Astrocyte (in vitro differentiated cells and primary cell): ENCODE measurements at regions not wholly inside any gene's neighbourhood (a gene's known extent, or its start where the extent isn't known, plus 50 kb on each side); places are given as distances from the start of the nearest gene placed in this dataset.

Source experiments
- DNase-seq: peaks from one replicate; pipeline ENCODE4 v3.0.0-alpha.2; 2010; ENCODE audit warnings: low read depth
- FAIRE-seq: peaks from 2 replicates; lab custom pipeline; 2011; peaks lifted over from hg19 to GRCh38; lab: Jason Lieb, UNC
- H2AFZ ChIP-seq: 2 replicates; pipeline ENCODE4 v1.6.0; 2012; ENCODE audit warnings: low read depth, low read length, inconsistent platforms
- H3K27ac ChIP-seq: 2 replicates; pipeline ENCODE4 v1.5.1; 2011; ENCODE audit warnings: low read depth, low read length, inconsistent platforms
- H3K27me3 ChIP-seq: 2 replicates; pipeline ENCODE4 v1.6.0; 2011; ENCODE audit warnings: low read length, inconsistent platforms; ENCODE audit not compliant: insufficient read depth
- H3K36me3 ChIP-seq: 2 replicates; pipeline ENCODE4 v1.5.1; 2011; ENCODE audit warnings: low read length, inconsistent platforms; ENCODE audit not compliant: insufficient read depth
- H3K4me1 ChIP-seq: 2 replicates; pipeline ENCODE4 v1.5.1; 2011; ENCODE audit warnings: low read length, inconsistent platforms; ENCODE audit not compliant: insufficient read depth
- H3K4me2 ChIP-seq: 2 replicates; pipeline ENCODE4 v1.6.0; 2012; ENCODE audit warnings: low read length, inconsistent platforms
- H3K4me3 ChIP-seq: 2 replicates; pipeline ENCODE4 v1.5.1; 2011; ENCODE audit warnings: low read depth, mild to moderate bottlenecking, low read length, inconsistent platforms; ENCODE audit not compliant: insufficient read depth
- H3K79me2 ChIP-seq: 2 replicates; pipeline ENCODE4 v1.6.0; 2012; ENCODE audit warnings: mild to moderate bottlenecking, low read length, inconsistent platforms; ENCODE audit not compliant: insufficient read depth
- H3K9ac ChIP-seq: 2 replicates; pipeline ENCODE4 v1.6.0; 2012; ENCODE audit warnings: mild to moderate bottlenecking, low read length, inconsistent platforms
- H3K9me3 ChIP-seq: 2 replicates; pipeline ENCODE4 v1.5.1; 2012; ENCODE audit warnings: low read depth, mild to moderate bottlenecking, low read length, inconsistent platforms; ENCODE audit not compliant: insufficient read depth
- H4K20me1 ChIP-seq: 2 replicates; pipeline ENCODE4 v1.6.0; 2012; ENCODE audit warnings: low read length, inconsistent platforms; ENCODE audit not compliant: insufficient read depth
- H3K27ac Mint-ChIP-seq: one replicate; pipeline ENCODE4 v1.8.0; 2021; ENCODE audit warnings: mild to moderate bottlenecking, mixed read lengths; ENCODE audit not compliant: unreplicated experiment
- H3K27me3 Mint-ChIP-seq: one replicate; pipeline ENCODE4 v1.8.0; 2021; ENCODE audit warnings: low read depth, mixed read lengths; ENCODE audit not compliant: unreplicated experiment
- H3K36me3 Mint-ChIP-seq: one replicate; pipeline ENCODE4 v1.8.0; 2021; ENCODE audit warnings: low read depth, mixed read lengths; ENCODE audit not compliant: unreplicated experiment
- H3K4me1 Mint-ChIP-seq: one replicate; pipeline ENCODE4 v1.8.0; 2021; ENCODE audit warnings: low read depth, mixed read lengths; ENCODE audit not compliant: unreplicated experiment
- H3K4me3 Mint-ChIP-seq: one replicate; pipeline ENCODE4 v1.8.0; 2021; ENCODE audit warnings: mild to moderate bottlenecking, moderate library complexity, mixed read lengths; ENCODE audit not compliant: unreplicated experiment
- H3K9me3 Mint-ChIP-seq: one replicate; pipeline ENCODE4 v1.8.0; 2021; ENCODE audit warnings: mild to moderate bottlenecking, mixed read lengths; ENCODE audit not compliant: unreplicated experiment
- CTCF ChIP-seq: IDR thresholded peaks from 2 replicates; pipeline ENCODE4 v1.5.1; 2011; ENCODE audit warnings: low read depth, mild to moderate bottlenecking, inconsistent platforms, low read length, moderate library complexity; ENCODE audit not compliant: insufficient read depth
- EZH2 ChIP-seq: IDR thresholded peaks from 2 replicates; pipeline ENCODE4 v1.6.1; 2012; ENCODE audit warnings: mild to moderate bottlenecking, low read length, inconsistent platforms; ENCODE audit not compliant: insufficient read depth

GRCh38 chr2:236974148-236974547 lies 111.5 kb upstream of the COPS8 start:
- Histone ChIP-seq H3K4me1 (peaks cover 13% of the 10 kb centered on the region), H4K20me1 (no peaks in the 10 kb centered on the region), H3K36me3 (no peaks in the 10 kb centered on the region), H3K4me2 (no peak overlapping the region), H3K79me2 (no peaks in the 10 kb centered on the region), H3K9ac (no peak overlapping the region), H3K9me3 (no peaks in the 10 kb centered on the region), H3K27ac (no peak overlapping the region), H3K27me3 (peaks cover 4% of the 10 kb centered on the region), H2AFZ (no peak overlapping the region), H3K4me3 (no peak overlapping the region)
- H3K4me1 Mint-ChIP-seq: peaks cover 20% of the 10 kb centered on the region
- FAIRE-seq (no peak), DNase-seq (no peak)
- no peak overlapping the region for H3K27ac Mint-ChIP-seq
- no peak for TF ChIP-seq CTCF
- H3K4me3 Mint-ChIP-seq: no peak overlapping the region
- peaks cover 19% of the 10 kb centered on the region for H3K27me3 Mint-ChIP-seq
- H3K36me3 Mint-ChIP-seq: no peaks in the 10 kb centered on the region
- no peaks in the 10 kb centered on the region for H3K9me3 Mint-ChIP-seq

GRCh38 chr2:236974752-236975151 lies 110.9 kb upstream of the COPS8 start:
- no peaks in the 10 kb centered on the region for H3K36me3 ChIP-seq
- H3K9me3 Mint-ChIP-seq: no peaks in the 10 kb centered on the region
- no peak overlapping the region for H3K4me2 ChIP-seq
- H3K79me2 ChIP-seq: no peaks in the 10 kb centered on the region
- no peaks in the 10 kb centered on the region for H3K36me3 Mint-ChIP-seq
- no peak overlapping the region for H3K27ac ChIP-seq
- no peak overlapping the region for H3K27ac Mint-ChIP-seq
- H3K4me3 Mint-ChIP-seq: no peak overlapping the region
- H3K4me1 ChIP-seq: peaks cover 13% of the 10 kb centered on the region
- TF ChIP-seq EZH2: no peak
- no peak for TF ChIP-seq CTCF
- H3K27me3 Mint-ChIP-seq: peaks cover 15% of the 10 kb centered on the region
- H3K9ac ChIP-seq: no peak overlapping the region
- FAIRE-seq (no peak), DNase-seq (no peak)
- H3K9me3 ChIP-seq: no peaks in the 10 kb centered on the region
- H3K4me3 ChIP-seq: no peak overlapping the region
- H3K4me1 Mint-ChIP-seq: peaks cover 16% of the 10 kb centered on the region
- peaks cover 4% of the 10 kb centered on the region for H3K27me3 ChIP-seq
- H4K20me1 ChIP-seq: no peaks in the 10 kb centered on the region
- no peak overlapping the region for H2AFZ ChIP-seq

GRCh38 chr2:236975766-236976165 lies 109.9 kb upstream of the COPS8 start:
- no peaks in the 10 kb centered on the region for H4K20me1 ChIP-seq
- H3K9me3 Mint-ChIP-seq: no peaks in the 10 kb centered on the region
- no peaks in the 10 kb centered on the region for H3K36me3 Mint-ChIP-seq
- H3K36me3 ChIP-seq: no peaks in the 10 kb centered on the region
- H3K27me3 Mint-ChIP-seq: peaks cover 20% of the 10 kb centered on the region
- peaks cover 13% of the 10 kb centered on the region for H3K4me1 Mint-ChIP-seq
- no peak overlapping the region for H3K4me2 ChIP-seq
- H3K4me1 ChIP-seq: peaks cover 13% of the 10 kb centered on the region
- no peak overlapping the region for H2AFZ ChIP-seq
- no peak for DNase-seq
- H3K79me2 ChIP-seq: no peaks in the 10 kb centered on the region
- no peaks in the 10 kb centered on the region for H3K9me3 ChIP-seq
- no peak overlapping the region for H3K27ac Mint-ChIP-seq
- no peak overlapping the region for H3K4me3 ChIP-seq
- FAIRE-seq: no peak
- no peak overlapping the region for H3K27ac ChIP-seq
- no peak overlapping the region for H3K9ac ChIP-seq
- TF ChIP-seq EZH2: no peak
- TF ChIP-seq CTCF: no peak
- H3K27me3 ChIP-seq: peaks cover 4% of the 10 kb centered on the region
- no peak overlapping the region for H3K4me3 Mint-ChIP-seq
